ENCODE measurements at regions not wholly inside any gene's neighbourhood (a gene's known extent, or its start where the extent isn't known, plus 50 kb on each side); places are given as distances from the start of the nearest gene placed in this dataset.

- TF ChIP-seq CTCF (conservative IDR thresholded peaks at IDR 0.05; ENCODE audit: low read length) (no peak), EZH2phosphoT487 (IDR thresholded peaks at IDR 0.05; ENCODE audit: borderline replicate concordance, low read depth, low read length) (no peak)
These were observed 75.9 kb downstream of the IRX6 start for GRCh38 chr16:55399911-55400310.
